ENCODE measurements at regions not wholly inside any gene's neighbourhood (a gene's known extent, or its start where the extent isn't known, plus 50 kb on each side); places are given as distances from the start of the nearest gene placed in this dataset.

DNA sequence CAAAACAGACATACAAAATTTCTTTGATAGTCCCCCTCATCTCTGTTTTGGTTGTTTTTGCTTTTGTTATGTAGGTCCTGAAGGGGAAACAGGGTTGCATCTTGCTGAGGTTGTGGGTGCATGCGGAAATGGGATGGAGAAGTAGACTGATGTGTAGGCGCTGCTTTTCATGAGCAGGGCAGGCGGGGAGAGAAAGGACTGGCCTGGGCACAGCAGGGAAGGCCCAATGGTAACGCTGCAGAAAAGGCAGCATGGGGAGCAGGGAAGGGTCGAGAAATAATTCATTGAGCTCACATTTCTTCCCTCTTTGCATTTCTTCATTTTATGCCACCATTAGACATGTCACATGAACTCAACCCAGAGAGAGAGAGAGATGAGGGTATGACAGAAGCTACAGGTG lies 74.3 kb upstream of the CCN2 start:
- TF ChIP-seq POLR2A (IDR thresholded peaks at IDR 0.05) = no peak
- TF ChIP-seq, protein P1, sequence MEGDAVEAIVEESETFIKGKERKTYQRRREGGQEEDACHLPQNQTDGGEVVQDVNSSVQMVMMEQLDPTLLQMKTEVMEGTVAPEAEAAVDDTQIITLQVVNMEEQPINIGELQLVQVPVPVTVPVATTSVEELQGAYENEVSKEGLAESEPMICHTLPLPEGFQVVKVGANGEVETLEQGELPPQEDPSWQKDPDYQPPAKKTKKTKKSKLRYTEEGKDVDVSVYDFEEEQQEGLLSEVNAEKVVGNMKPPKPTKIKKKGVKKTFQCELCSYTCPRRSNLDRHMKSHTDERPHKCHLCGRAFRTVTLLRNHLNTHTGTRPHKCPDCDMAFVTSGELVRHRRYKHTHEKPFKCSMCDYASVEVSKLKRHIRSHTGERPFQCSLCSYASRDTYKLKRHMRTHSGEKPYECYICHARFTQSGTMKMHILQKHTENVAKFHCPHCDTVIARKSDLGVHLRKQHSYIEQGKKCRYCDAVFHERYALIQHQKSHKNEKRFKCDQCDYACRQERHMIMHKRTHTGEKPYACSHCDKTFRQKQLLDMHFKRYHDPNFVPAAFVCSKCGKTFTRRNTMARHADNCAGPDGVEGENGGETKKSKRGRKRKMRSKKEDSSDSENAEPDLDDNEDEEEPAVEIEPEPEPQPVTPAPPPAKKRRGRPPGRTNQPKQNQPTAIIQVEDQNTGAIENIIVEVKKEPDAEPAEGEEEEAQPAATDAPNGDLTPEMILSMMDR (IDR thresholded peaks at IDR 0.05) = no peak

Measured in thyroid gland (tissue), 4 donors.